Right ventricle myocardium superior (tissue), 1 donor: ENCODE measurements at regions not wholly inside any gene's neighbourhood (a gene's known extent, or its start where the extent isn't known, plus 50 kb on each side); places are given as distances from the start of the nearest gene placed in this dataset.

Source experiments
- ATAC-seq: fragments of 200-7000 bp; cut with Tn5 transposase; one replicate; pipeline ENCODE4 v1.9.1; 2020; ENCODE audit warnings: mild to moderate bottlenecking; ENCODE audit not compliant: poor library complexity
- DNase-seq: peaks from one replicate; pipeline ENCODE4 v3.0.0-alpha.2; 2020
- intact Hi-C: fragments of 100-400 bp; cut with DNase I; formaldehyde crosslinking; loops from one replicate; pipeline ENCODE4 v1.11.2; 2022
- donor health status: DM: no; HTN: yes; CAD: no; lungs with severe emphysema.

- no peak for ATAC-seq
- intact Hi-C loops: no loop called here
- DNase-seq: no peak
Observed at GRCh38 chr14:58823312-58823711, 185.6 kb downstream of the DACT1 start.

GRCh38 chr14:58824106-58824505 is 186.3 kb downstream of the DACT1 start:
- ATAC-seq: no peak
- intact Hi-C loops: no loop called here
- DNase-seq: no peak

GRCh38 chr14:58824796-58825195 is 187.0 kb downstream of the DACT1 start:
- intact Hi-C loops: no loop called here
- no peak for DNase-seq
- ATAC-seq: no peak

- intact Hi-C loops: no loop called here
Observed at GRCh38 chr14:58825606-58826005, 187.8 kb downstream of the DACT1 start.

GRCh38 chr14:58826845-58827686 is 189.3 kb downstream of the DACT1 start:
- ATAC-seq: no peak
- DNase-seq: no peak
- intact Hi-C loops: no loop called here

More at GRCh38 chr14:58825606-58826005, 187.8 kb downstream of the DACT1 start:
- DNase-seq (no peak), ATAC-seq (no peak)

- DNase-seq (no peak), ATAC-seq (no peak)
- intact Hi-C loops: no loop called here
Observed at GRCh38 chr14:58828298-58828697, 190.5 kb downstream of the DACT1 start.

- no peak for DNase-seq
- intact Hi-C loops: no loop called here
- no peak for ATAC-seq
Observed at GRCh38 chr14:58829594-58829993, 191.8 kb downstream of the DACT1 start.

DNA sequence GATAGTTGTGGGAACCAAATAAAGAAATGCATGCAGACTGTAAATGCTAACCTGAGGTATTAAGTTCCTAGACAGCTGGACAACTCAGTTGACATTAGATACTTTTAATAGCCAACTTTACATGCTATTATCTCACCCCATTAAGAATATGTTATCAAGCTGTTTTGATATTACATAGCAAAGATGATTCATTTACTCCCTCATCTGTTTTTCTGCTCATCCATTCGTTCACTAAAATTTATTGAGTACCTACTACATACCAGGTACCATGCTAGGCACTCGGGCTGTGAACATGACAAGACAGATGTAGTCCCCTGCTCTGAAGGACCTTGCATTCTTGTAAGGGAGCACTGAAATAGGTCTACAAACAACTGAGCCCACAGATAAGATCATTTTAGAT is 192.4 kb downstream of the DACT1 start:
- ATAC-seq (no peak), DNase-seq (no peak)
- intact Hi-C loops: no loop called here

DNA sequence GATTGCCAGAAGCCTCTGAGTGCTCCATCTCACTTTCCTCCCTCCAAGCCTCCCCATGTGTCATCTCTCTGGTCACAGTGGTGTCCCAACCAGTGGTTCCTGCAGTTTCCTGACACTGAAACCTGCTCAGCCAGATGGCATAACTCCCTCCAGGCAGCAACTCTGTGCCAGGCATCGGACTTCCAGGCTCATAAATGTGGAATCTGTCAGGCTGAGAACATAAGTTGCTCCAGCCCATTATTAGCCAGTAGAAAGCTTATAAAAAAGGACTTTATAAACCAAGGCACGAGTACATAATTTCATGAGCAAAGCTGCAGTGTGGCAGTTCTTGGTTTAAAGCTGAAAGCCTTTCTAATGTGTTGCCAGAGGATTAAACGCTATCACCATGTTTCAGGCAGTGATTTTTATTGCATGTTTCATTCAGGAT is 194.3 kb downstream of the DACT1 start:
- intact Hi-C loops: no loop called here
- DNase-seq (no peak), ATAC-seq (no peak)

DNA sequence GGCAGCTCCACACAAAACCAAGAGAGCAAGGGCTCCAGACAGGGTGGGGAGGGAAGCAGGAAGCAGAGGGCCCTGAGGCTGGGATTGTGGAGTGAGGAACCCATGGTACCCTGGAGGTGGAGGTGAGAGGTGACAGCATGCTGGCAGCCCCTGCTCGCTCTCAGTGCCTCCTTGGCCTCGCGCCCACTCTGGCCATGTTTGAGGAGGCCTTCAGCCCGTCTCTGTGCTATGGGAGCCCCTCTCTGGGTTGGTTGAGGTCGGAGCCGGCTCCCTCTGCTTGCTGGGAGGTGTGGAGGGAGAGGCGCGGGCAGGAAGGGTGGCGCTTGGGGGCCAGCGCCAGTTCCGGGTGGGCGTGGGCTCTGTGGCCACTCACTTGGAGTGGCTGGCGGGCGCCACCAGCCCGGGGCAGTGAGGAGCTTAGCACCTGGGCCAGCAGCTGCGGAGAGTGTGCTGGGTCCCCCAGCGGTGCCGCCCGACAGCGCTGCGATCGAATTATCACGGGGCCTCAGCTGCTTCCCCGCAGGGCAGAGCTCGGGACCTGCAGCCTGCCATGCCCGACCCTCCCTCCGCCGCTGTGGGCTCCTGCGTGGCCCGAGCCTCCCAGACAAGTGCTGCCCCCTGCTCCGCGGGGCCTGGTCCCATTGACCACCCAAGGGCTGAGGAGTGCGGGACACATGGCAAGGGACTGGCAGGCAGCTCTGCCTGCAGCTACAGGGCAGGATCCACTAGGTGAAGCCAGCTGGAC is 196.0 kb downstream of the DACT1 start:
- no peak for DNase-seq
- intact Hi-C loops: no loop called here
- ATAC-seq: no peak

GRCh38 chr14:58836303-58836974 is 198.7 kb downstream of the DACT1 start:
- DNase-seq: no peak
- intact Hi-C loops: no loop called here
- ATAC-seq: no peak

DNA sequence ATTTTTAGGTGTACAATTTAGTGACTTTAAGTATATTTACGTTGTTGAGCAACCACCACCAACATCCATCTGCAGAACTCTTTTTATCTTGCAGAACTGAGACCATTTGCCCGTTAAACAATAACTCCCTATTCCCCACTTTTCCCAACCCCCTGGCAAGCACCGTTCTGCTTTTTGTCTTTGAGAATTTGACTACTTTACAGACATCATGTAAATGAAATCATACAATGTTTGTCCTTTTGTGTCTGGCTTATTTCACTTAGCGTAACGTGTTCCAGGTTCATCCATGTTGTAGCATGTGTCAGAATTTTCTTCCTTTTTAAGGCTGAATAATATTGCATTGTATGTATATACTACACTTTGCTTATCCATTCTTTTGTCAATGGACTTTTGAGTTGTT is 201.5 kb downstream of the DACT1 start:
- DNase-seq: no peak
- ATAC-seq: no peak
- intact Hi-C loops: no loop called here

DNA sequence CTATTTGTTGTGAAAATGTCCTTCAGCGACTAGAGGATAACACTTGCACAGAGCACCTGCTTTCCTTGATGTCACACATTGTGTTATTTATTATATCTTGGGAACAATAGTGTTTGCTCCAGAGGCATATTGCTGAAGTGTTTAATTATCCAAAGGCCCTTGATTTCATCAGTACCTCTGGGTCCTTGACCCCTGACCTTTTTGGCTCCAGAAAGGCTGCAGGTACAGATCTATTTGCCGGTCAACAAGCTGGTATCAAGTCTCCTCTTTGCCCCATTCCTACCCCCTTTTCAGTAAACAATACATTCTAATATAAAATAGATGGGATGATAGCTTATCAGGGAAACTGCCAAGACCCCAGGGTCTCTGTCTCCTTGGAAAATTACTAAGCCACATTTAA is 206.8 kb downstream of the DACT1 start:
- DNase-seq: no peak
- intact Hi-C loops: no loop called here
- ATAC-seq: no peak

- intact Hi-C loops: no loop called here
- DNase-seq: no peak
- ATAC-seq: no peak
Observed at GRCh38 chr14:58846682-58847465, 209.1 kb downstream of the DACT1 start.

- intact Hi-C loops: no loop called here
- DNase-seq (no peak), ATAC-seq (no peak)
Observed at GRCh38 chr14:58848365-58848764, 210.6 kb downstream of the DACT1 start.

DNA sequence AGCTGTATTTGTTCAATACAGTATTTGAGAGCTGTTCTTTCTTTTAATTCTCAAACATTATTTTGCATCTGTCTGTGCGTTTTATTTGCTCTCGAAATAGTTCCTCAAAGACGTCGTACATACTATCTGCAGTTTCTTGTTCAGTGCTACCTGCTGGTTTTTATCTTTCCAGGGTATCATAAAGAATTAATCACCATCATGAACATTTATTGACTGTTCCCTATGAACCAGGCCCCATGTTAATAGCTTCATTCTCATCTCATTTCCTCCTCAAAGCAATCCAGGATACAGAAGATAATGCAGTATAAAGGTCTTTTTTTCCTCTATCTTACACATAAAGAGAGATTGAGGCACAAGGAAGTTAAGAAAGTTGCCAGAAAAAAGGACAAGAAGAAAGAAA is 211.8 kb downstream of the DACT1 start:
- ATAC-seq (no peak), DNase-seq (no peak)
- intact Hi-C loops: no loop called here

DNA sequence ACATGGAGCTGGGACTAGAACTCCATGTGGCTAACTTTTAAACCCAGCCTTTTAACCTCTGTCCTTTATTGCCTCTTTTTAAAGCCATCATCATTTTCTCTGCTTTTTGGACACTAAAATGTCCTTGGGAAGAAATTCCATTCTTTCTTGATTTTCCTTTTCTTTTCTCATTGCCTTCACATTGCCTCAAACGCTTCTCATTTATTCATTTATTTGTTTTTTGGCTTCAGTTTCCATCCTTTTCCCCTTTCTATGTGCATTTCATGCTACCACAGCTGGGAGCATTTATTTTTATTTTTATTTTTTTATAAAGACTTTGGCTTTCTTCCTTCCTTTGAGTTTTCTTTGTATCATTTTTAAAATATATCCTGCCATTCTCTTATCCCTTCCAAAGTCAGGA is 212.2 kb downstream of the DACT1 start:
- no peak for DNase-seq
- ATAC-seq: no peak
- intact Hi-C loops: no loop called here

- DNase-seq (no peak), ATAC-seq (no peak)
- intact Hi-C loops: no loop called here
Observed at GRCh38 chr14:58861586-58861985, 223.8 kb downstream of the DACT1 start.
